ENCODE measurements at regions not wholly inside any gene's neighbourhood (a gene's known extent, or its start where the extent isn't known, plus 50 kb on each side); places are given as distances from the start of the nearest gene placed in this dataset.
"Not testable (repeated sequence)": the region's sequence is repeated elsewhere in the genome, so short reads cannot be mapped to it uniquely, and the experiment has no call there.

- DNase-seq; H3K4me3 Mint-ChIP-seq; ATAC-seq (ENCODE audit: low read depth); H3K36me3 Mint-ChIP-seq; H3K9me3 Mint-ChIP-seq; POLR2A ChIA-PET; H3K27ac Mint-ChIP-seq; H3K27me3 Mint-ChIP-seq; H3K4me1 Mint-ChIP-seq: not testable (repeated sequence)
These were observed 142.1 kb downstream of the BCL2L11 start for GRCh38 chr2:111262627-111263379.

DNA sequence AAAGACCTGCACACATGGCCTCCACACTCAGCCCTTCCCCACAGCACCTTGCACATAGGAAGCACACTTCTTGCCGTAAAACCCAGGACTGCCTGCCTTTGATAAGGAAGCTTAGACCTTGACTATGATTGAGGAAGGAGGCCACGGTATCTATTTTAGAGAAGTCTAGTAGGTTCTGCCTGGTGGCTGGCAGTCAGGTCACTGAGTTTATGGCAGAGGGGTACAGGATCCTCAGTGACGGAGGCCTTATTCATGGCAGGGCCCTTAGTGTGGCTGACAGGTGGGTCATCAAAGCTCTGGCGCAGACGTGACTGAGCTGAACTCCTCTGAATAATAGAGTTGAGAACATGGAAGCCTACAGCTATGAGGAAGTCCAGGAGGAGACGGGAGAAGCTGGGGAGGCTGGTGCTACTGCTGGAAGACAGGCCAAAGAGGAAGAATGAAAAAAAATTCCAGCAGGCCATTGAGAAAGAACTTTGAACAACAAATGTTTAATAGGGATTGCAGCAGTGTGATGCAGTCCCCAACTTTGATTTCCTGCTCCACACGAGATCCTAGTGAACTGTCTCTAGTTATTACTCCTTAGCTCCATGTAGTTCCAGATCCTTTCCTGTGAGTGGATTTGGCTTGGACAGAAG lies 142.8 kb downstream of the BCL2L11 start:
- H3K27ac Mint-ChIP-seq; H3K4me1 Mint-ChIP-seq; POLR2A ChIA-PET; H3K27me3 Mint-ChIP-seq; ATAC-seq (ENCODE audit: low read depth); H3K4me3 Mint-ChIP-seq; H3K9me3 Mint-ChIP-seq; DNase-seq; H3K36me3 Mint-ChIP-seq: not testable (repeated sequence)

DNA sequence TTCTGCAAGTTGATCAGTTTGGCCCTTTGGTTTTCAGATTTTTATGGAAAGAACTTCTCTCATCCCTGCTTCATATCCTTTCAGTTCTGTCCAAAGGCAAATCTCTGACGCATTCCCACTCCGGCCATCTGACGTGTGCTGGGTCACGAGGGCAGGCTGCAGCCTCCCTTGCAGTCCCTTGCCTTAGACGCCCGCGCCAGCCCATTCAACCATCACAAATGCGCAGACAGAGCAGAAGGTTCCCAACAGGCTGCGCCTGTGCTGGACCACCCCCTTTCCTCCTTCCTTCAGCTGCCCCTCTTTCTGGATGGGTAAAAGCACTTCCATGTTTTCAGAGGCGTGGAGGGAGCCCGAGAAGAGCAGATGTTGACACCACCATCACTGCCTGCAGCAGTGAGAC lies 144.2 kb downstream of the BCL2L11 start:
- H3K4me1 Mint-ChIP-seq; DNase-seq; ATAC-seq (ENCODE audit: low read depth); H3K36me3 Mint-ChIP-seq; H3K27ac Mint-ChIP-seq; POLR2A ChIA-PET; H3K27me3 Mint-ChIP-seq; H3K9me3 Mint-ChIP-seq; H3K4me3 Mint-ChIP-seq: not testable (repeated sequence)

DNA sequence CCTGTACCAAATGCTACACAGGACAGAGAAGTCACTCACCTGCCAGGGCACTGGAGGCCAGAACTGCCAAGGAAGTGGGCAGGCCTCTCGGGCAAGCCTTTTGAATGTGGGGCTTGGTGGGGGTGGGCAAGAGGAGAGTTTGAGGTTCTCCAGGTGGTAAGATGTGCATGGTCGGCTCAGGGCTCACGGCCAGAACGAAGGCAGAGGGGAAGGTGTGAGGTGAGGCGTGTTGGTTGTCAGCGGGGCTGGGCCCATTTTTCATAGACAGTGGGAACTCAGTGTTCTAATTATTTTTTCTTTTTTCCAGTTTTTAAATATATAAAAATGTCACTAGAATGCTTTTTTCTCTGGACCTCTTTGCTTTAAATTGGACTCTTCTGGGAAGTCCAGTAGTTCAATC lies 145.8 kb downstream of the BCL2L11 start:
- H3K9me3 Mint-ChIP-seq; ATAC-seq (ENCODE audit: low read depth); H3K4me1 Mint-ChIP-seq; H3K36me3 Mint-ChIP-seq; DNase-seq; H3K27me3 Mint-ChIP-seq; POLR2A ChIA-PET; H3K27ac Mint-ChIP-seq; H3K4me3 Mint-ChIP-seq: not testable (repeated sequence)

DNA sequence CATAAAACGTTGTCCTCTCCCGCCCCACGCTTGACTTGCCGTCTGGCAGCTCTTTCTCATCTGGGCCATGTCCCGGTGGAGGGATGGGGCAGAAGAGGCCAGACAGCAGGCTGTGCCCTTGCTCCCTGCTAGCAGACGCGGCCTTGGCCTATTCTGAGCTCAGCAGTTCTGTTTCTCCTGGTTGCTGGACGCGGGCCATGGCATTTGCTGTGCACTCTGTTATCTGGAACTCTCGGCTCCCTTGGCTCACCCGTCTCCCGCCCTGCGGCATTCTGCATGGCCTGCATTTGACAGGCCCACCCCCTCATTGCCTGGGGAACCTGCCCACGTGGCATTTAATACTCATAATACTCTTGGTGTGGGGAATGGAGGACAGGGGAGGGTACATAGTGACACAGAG lies 146.3 kb downstream of the BCL2L11 start:
- H3K27ac Mint-ChIP-seq; DNase-seq; H3K4me1 Mint-ChIP-seq; H3K9me3 Mint-ChIP-seq; POLR2A ChIA-PET; ATAC-seq (ENCODE audit: low read depth); H3K27me3 Mint-ChIP-seq; H3K36me3 Mint-ChIP-seq; H3K4me3 Mint-ChIP-seq: not testable (repeated sequence)

- H3K9me3 Mint-ChIP-seq; H3K27me3 Mint-ChIP-seq; ATAC-seq (ENCODE audit: low read depth); H3K27ac Mint-ChIP-seq; H3K36me3 Mint-ChIP-seq; H3K4me1 Mint-ChIP-seq; H3K4me3 Mint-ChIP-seq; DNase-seq; POLR2A ChIA-PET: not testable (repeated sequence)
These were observed 149.1 kb downstream of the BCL2L11 start for GRCh38 chr2:111269761-111270323.

GRCh38 chr2:111270569-111270968 lies 149.9 kb downstream of the BCL2L11 start:
- ATAC-seq (ENCODE audit: low read depth); H3K27me3 Mint-ChIP-seq; H3K9me3 Mint-ChIP-seq; POLR2A ChIA-PET; H3K4me3 Mint-ChIP-seq; DNase-seq; H3K27ac Mint-ChIP-seq; H3K4me1 Mint-ChIP-seq; H3K36me3 Mint-ChIP-seq: not testable (repeated sequence)

GRCh38 chr2:111271647-111272304 lies 151.1 kb downstream of the BCL2L11 start:
- H3K27me3 Mint-ChIP-seq; H3K27ac Mint-ChIP-seq; ATAC-seq (ENCODE audit: low read depth); H3K4me3 Mint-ChIP-seq; H3K36me3 Mint-ChIP-seq; POLR2A ChIA-PET; H3K4me1 Mint-ChIP-seq; H3K9me3 Mint-ChIP-seq; DNase-seq: not testable (repeated sequence)

GRCh38 chr2:111273007-111273406 lies 152.3 kb downstream of the BCL2L11 start:
- ATAC-seq (ENCODE audit: low read depth); DNase-seq; H3K27ac Mint-ChIP-seq; POLR2A ChIA-PET; H3K4me1 Mint-ChIP-seq; H3K4me3 Mint-ChIP-seq; H3K27me3 Mint-ChIP-seq; H3K9me3 Mint-ChIP-seq; H3K36me3 Mint-ChIP-seq: not testable (repeated sequence)

DNA sequence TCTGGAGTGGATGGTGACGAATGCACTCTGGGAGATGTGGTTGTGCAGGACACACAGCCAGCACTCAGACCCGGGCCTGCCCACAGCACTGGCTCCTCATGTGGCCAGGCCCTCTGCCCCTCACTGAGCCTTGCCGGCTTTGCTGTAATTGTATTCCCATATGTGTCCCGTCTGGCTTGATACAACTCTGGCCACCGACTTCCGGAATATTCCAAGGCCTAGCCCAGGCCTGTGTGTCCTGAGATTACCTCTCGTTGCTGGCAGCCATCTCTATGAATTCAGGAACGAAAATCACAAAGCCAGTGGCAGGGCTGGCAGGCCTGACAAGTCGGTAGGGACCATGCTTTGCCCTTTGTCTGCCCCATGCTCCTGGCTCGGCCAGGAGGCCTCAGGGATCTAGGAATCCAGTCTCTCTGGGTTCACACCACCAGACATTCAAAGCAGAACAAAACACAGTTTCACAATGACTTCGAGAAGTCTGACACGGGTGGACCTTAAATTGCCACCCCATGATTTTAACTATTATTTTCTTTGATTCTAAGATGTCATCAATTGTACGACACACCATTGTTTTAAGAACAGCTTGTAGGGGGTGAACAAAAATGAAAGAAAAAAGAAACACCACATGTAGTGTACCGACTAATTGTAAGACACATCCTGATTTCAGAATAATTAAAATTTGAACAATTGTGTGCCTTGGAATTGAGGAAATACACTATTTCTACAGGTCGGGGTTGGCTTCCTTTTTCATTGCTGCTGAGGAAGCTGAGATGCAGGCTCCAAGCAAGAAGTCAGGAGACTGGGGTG lies 154.5 kb downstream of the BCL2L11 start:
- DNase-seq; H3K4me1 Mint-ChIP-seq; H3K9me3 Mint-ChIP-seq; H3K27ac Mint-ChIP-seq; ATAC-seq (ENCODE audit: low read depth); POLR2A ChIA-PET; H3K4me3 Mint-ChIP-seq; H3K36me3 Mint-ChIP-seq; H3K27me3 Mint-ChIP-seq: not testable (repeated sequence)

DNA sequence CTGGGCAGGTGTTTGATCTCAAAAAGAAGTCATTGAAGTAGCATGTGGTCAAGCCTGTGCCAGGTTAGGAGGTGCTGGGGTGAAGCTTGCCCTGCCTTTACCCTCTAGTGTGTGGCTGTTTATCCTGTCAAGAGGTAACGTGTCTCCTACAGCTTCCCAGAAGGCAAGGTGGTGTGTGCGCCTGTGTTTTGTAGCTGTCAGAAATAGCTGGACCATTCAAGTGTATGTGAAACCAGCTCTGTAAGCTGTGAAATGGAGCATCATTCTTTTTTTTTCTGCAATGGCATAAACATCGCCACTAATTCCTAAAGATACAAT lies 155.1 kb downstream of the BCL2L11 start:
- H3K9me3 Mint-ChIP-seq; POLR2A ChIA-PET; H3K27me3 Mint-ChIP-seq; H3K27ac Mint-ChIP-seq; H3K4me3 Mint-ChIP-seq; ATAC-seq (ENCODE audit: low read depth); DNase-seq; H3K4me1 Mint-ChIP-seq; H3K36me3 Mint-ChIP-seq: not testable (repeated sequence)

DNA sequence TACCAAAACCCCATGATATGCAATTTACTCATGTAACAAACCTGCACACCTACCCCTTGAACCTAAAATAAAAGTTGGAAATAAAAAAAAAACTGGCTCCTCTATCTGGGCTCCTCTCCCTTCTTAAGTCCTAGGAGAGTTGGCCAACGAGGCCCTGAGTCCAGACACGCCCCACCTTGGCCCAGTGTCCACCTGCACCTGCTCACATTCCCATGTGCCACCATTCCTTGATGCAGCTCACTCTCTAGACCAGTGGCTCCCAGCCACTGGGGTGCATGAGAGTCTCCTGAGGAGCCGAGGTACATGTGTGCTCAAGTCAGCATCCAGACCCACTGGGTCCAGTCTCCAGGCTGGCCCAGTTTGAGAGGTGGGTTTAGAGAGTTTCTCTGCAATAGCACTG lies 157.4 kb downstream of the BCL2L11 start:
- DNase-seq; H3K4me3 Mint-ChIP-seq; H3K4me1 Mint-ChIP-seq; H3K27me3 Mint-ChIP-seq; H3K9me3 Mint-ChIP-seq; H3K36me3 Mint-ChIP-seq; H3K27ac Mint-ChIP-seq; ATAC-seq (ENCODE audit: low read depth); POLR2A ChIA-PET: not testable (repeated sequence)

GRCh38 chr2:111280709-111281286 lies 160.1 kb downstream of the BCL2L11 start:
- H3K36me3 Mint-ChIP-seq; H3K4me1 Mint-ChIP-seq; H3K4me3 Mint-ChIP-seq; H3K27me3 Mint-ChIP-seq; POLR2A ChIA-PET; DNase-seq; H3K9me3 Mint-ChIP-seq; H3K27ac Mint-ChIP-seq; ATAC-seq (ENCODE audit: low read depth): not testable (repeated sequence)

All from activated naive CD8-positive, alpha-beta T cell treated with anti-CD3 and anti-CD28 coated beads, Interleukin-2, amount 10 ng/mL, durations not matched to agents 7 days and 5 days (primary cell).